Cerebellar cortex (tissue), 1 donor: ENCODE measurements at regions not wholly inside any gene's neighbourhood (a gene's known extent, or its start where the extent isn't known, plus 50 kb on each side); places are given as distances from the start of the nearest gene placed in this dataset.
A peak's percentile ranks its signal among the peaks of the same experiment; 100 is the strongest.
"Not testable (repeated sequence)": the region's sequence is repeated elsewhere in the genome, so short reads cannot be mapped to it uniquely, and the experiment has no call there.

Experiments
- DNase-seq: peaks from one replicate; pipeline ENCODE4 v3.0.0-alpha.2; 2015; ENCODE audit warnings: low spot score

DNA sequence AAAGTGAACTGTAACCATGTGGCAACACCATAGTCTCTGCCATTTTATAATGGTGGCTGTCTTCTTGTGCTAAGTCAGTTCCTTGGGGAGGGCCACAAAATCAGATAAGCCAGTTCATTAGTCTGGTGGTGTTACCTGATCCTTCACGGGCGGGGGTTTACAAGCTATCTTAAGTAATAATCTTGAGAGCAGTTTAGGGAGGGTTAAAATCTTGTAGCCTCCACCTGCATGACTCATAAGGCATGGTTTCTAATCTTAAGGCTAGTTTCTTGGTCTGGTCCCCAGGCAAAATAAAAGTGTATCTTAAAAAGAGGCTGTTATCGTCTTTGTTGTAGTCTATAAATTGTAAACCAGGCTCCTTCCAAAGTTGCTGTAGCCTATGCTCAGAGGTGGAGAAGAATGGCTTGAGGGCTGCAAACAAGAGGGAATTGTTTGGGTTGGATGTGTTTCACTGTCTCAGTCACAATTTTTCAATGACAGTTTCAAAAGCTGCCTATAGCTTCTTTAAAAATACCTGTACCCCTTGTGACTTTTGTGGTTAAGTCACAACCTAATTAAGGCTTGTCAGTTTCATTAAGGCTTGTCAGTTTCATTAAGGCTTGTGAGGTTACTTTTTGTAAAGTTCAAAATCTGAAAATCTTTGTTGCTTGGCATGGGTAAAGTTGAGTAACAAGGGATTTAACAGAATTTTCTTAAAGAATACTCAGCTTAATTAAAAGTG, 135.7 kb downstream of the RPS4Y2 start:
- no peak for DNase-seq

DNA sequence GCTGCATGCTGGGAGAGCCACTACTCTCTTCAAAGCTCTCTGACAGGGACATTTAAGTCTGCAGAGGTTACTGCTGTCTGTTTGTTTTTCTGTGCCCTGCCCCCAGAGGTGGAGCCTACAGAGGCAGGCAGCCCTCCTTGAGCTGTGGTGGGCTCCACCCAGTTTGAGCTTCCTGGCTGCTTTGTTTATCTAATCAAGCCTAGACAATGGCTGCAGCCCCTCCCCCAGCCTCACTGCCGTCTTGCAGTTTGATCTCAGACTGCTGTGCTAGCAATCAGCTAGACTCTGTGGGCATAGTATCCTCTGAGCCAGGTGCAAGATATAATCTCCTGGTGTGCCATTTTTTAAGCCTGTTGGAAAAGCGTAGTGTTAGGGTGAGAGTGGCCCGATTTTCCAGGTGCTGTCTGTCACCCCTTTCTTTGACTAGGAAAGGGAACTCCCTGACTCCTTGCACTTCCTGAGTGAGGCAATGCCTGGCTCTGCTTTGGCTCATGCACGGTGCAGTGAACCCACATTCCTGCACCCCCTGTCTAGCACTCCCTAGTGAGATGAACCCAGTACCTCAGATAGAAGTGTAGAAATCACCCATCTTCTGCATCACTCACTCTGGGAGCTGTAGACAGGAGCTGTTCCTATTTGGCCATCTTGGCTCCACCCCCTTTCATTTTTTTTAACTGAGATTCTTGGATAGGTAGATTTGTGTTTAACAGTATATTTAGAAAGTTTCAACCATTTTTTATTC, 169.6 kb downstream of the RPS4Y2 start:
- not testable (repeated sequence) for DNase-seq

DNA sequence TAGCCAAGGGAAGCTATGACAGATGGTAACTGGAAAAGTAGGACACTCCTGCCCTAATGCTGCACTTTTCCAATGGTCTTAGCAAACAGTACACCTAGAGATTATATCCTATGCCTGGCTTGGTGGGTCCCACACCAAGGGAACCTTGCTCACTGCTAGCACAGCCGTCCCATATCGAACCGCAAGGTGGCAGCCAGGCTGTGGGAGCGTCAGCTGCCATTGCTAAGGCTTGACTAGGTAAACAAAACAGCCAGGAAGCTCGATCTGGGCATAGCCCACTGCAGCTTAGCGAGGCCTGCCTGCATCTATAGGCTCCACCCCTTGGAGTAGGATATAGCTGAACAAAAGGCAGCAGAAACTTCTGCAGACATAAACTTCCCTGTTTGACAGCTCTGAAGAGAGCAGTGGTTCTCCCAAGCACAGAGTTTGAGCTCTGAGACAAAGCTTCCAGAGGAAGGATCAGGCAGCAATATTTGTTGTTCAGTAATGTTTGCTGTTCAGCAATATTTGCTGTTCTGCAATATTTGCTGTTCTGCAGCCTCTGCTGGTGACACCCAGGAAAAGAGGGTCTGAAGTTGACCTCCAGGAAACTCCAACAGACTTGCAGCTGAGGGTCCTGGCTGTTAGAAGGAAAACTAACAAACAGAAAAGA, 173.9 kb downstream of the RPS4Y2 start:
- no peak for DNase-seq

DNA sequence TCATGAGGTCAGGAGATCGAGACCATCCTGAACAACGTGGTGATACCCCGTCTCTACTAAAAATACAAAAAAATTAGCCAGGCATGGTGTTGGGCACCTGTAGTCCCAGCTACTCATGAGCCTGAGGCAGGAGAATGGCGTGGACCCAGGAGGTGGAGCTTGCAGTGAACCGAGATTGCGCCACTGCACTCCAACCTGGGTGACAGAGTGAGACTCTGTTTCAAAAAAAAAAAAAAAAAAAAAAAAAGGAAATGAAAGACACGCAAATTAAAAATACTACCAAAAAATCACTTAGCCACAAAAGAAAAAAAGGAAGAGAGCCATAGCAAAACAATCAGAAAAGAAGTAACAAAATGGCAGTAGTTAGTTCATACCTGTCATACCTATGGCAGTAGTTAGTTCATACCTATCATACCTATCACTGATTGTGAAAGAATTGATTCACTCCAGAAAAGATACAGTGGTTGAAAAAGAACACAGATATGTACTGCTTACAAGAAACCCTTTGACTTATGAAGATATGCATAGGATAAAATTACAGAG, 180.9 kb downstream of the RPS4Y2 start:
- not testable (repeated sequence) for DNase-seq

DNA sequence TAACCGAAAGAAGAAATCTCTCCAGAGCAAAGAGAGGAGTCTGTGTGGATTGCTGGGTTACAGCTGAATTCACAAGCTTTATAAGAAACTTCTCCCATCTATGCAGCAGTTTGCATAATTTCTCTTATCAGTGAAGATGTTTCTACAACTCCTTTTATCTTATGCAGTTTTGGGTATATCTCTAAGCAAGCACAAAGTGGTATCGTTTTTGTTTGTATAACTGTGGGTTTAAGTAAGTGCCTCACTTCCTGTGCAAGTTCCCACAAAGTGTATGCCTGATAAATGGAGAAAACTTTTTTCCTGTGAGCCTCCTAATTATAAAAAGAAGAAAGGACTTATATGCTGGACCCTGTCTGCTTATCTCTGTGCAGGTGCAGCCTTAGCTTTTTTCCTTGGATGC, 205.6 kb downstream of the RPS4Y2 start:
- DNase-seq, result no peak

DNA sequence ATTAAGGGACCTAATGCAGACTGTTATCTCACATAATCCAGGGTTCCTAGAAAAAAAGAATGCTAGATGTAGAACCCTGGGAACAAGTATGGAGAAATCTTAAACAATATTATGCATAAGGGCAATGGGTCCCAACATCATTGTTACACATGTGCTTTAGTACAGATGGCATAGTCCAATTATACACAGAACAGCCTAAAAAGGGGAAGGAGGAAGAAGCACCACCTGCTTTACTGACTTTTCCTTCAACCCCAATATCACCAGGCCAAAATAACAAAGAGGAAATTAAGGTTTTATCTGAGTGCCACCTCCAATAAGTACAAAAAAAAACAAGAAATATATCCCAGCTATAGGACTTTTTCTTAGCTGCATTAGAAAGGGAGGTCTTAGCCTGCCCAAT, 211.9 kb downstream of the RPS4Y2 start:
- no peak for DNase-seq

DNA sequence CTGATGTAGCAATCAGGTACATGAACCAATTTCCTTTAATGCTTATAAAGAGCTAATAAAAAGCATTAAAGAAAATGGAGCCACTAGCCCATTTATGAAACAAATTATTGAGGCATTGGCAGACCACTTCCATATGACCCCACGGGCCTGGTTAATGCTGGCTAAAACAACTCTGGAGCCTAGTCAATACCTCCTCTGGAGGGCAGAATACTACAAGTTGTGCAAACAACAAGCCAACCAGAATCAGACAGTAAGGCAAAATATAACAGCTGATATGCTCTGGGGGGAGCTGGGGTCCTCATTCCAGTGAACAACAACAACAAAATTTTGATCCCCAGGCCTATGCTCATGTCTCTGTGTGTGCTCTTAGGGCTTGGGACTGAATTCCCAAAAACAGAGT, 212.3 kb downstream of the RPS4Y2 start:
- no peak for DNase-seq

DNA sequence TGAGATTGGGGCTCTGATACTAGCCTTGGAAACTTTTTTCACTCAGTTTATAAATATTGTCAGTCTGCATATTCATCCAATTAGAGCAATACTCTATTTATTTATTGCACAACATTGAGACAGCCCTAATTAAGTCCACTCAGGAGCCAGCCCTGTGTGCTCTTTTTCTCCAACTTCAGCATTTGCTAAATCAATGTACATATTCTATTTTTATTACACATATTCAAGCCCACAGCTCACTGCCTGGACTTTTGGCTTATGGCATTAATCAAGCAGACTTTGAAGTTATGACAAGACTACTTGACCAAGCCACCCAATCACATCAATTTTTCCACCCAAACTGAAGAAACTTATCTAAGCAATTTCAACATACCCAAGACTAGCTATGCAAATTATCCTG, 215.5 kb downstream of the RPS4Y2 start:
- DNase-seq, result no peak

DNA sequence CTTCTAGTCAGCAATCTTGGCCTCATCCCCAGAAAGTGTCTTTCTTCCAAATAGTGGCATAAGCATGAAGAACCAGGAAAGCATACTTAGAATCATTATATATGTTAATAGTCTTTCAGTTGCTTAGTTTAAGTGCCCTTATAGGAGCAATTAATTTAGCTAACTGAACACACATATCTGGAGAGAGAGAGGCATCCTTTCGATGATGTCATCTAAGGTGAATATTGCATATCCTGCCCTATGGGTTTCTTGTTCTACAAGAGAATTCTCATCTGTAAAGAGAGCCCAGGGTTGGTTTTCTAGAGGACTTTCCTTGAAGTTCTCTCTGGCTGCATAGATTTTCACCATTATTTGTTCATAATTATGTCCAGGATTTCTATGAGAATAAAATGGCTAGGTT, 230.1 kb downstream of the RPS4Y2 start:
- no peak for DNase-seq

DNA sequence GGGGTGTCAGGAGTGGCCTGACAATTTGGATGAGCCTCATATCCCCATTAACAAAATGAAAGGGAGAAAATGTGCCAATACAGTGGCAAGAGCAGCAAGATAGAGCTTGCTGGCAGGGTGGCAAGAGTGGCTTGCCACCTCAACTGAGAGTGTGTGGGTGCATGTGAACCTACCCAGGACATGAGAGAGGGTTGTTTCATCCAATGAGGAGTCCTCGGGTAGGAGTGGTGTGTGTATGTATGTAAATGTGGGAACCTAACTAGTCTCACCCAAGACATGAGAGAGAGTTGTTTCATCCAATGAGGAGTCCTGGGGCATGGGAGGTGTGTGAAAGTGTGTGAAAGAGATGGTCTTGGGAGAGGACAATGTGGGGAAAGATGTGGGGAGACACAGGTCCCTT, 234.2 kb downstream of the RPS4Y2 start:
- DNase-seq, result no peak

DNA sequence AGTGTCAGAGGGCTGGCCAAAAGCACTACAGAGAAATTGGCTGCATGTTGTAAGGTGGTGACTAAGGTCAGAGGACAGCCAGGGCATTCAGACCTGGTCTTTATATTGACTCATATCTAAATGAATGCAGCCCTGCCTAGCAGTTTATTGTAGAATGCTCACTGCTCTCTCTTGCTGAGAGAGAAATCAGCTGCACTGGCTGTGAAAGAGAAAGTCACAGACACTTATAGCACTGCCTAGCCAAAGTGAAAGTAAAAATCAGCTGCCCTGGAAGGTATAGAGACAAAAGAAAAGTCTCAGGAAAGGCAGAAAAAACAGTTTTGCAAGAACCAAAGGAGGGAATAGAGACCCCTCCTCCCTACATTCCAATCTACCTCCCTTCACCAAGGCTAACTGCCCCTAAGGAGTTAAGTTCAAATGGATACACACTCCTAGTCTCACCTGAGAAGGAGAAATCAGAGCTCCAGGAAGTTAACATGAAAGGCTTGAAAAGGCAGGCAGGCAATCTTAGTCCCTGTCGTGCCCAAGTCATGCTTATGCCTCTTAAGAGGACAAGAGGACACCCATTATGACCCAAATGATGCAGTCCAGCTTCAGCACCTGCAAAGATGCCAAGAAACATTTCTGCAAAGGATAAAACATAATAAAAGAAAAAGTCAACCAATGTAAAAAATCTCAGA, 235.1 kb downstream of the RPS4Y2 start:
- DNase-seq, result peak; percentile 0

DNA sequence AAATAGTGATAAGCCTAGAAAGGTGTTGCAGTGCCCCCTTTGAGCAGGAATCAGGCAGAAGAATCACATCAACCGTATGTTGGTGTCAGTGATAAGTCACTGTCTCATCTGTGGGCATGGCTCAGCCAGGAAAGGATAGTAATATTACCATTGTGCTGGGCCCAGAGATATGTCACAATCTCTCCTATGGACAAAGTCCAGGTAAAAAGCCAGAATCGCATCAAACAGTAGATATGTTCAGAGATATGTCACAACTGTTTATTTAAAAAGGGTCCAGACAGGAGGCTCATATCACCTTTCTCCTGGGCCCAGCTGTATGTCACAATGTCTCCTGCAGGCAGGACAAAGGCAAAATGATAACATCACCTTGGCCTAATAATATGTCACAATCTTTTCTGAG, 241.4 kb downstream of the RPS4Y2 start:
- DNase-seq, result no peak

DNA sequence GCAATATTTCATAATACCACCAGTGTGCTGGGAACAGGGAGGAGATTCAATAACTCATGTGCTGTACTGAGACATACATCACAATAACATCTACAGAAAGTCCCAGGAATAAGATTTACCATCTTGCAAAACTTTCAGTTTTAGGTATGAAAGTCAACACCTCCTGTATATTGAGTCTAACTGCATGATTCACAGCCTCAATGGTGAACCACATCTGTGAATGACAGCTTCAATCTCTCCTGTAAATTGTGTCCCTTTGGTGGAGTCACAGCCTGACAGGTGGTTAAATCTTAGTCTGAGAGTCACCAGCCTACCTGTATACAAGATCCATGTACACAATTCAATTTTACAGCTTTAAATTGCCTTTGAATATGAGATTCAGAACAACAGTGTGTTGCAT, 242.1 kb downstream of the RPS4Y2 start:
- DNase-seq, result no peak

DNA sequence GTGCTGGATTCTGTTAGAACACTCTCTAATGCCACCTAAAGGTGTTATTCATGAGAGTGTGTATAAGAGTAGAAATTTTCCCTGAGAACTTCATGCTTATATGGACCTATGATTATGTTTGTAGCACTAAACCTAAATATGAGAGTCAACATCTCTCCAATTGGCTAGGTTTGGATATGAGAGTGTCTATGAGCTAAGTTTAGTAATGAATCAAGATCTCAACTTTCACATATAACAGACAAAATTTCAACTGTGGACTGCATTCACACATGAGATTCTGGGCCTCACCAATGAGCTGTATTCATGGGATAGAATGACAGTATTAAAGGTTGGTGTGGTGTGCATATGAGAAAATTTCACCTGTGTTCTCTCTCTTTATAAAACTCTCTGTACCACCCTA, 242.6 kb downstream of the RPS4Y2 start:
- DNase-seq, result no peak

DNA sequence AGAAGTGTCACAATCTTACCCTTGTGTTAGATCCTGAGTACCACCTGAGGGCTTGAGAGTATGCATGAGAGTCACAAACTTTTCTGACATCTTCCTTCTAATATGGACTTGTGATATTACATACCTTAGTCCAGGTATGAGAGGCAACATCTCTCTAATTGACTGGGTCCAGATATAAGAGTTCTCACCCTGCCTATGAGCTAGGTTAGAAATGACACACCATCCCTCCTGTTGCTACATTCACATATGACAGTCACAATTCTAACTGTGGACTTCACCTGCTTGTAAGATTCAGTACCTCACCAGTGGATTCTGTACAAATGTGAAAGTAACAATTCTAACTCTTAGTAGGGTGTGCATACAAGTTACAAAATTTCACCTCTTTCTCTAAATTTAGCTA, 245.2 kb downstream of the RPS4Y2 start:
- DNase-seq, result no peak

DNA sequence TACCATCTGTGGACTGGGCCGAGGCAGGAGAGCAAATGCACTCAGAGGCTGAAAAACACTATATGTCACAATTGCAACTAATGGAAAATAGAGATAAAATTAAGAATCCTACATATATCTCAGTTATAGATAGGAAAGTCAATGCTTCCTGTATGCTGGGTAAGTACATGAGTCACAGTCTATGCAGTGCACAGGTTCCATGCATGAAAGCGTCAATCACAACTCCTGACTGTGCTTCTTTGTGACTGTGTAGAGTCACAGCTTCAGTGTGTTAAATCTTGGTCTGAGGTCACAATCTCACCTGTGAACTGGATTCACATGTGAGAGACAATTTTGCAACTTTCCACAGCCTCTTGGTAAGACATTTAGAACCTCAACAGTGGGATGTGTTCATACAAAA, 247.2 kb downstream of the RPS4Y2 start:
- no peak for DNase-seq

DNA sequence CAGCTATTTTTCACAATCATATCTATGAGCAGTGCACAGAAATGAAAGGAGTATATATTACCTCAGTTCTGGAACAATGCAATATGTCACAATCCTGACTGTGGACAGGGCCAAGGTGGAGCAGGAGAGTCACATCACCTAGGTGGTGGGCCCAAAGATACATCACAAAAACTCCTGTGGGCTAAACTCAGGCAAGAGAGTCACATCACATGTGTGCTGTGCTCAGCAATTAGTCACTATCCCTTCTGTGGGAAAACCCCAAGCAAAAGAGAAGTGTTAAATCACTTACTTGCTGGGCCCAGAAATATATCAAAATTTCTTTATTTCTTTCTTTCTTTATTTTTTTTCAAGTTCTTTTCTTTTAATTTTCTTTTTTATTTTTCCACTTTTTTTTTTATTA, 249.6 kb downstream of the RPS4Y2 start:
- no peak for DNase-seq

DNA sequence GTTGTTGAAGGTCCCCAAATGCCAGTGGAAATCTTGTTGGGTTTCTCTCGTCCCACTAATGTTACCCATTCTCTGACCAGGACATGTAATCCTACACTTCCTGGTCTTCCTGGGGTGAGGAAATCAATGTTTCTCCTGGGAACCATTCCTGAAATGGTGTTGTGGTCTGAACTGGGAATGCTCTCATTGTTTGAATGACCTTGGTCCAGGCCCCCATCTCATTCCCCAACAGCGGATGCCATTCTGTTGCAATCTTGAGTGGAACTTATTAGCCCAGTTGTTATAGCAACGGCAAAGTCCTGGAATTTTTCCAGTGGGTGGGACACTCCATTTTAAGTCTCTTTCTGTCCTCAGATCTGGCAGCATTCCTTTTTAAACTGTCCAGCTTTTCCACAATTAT, 265.9 kb downstream of the RPS4Y2 start:
- DNase-seq, result no peak

DNA sequence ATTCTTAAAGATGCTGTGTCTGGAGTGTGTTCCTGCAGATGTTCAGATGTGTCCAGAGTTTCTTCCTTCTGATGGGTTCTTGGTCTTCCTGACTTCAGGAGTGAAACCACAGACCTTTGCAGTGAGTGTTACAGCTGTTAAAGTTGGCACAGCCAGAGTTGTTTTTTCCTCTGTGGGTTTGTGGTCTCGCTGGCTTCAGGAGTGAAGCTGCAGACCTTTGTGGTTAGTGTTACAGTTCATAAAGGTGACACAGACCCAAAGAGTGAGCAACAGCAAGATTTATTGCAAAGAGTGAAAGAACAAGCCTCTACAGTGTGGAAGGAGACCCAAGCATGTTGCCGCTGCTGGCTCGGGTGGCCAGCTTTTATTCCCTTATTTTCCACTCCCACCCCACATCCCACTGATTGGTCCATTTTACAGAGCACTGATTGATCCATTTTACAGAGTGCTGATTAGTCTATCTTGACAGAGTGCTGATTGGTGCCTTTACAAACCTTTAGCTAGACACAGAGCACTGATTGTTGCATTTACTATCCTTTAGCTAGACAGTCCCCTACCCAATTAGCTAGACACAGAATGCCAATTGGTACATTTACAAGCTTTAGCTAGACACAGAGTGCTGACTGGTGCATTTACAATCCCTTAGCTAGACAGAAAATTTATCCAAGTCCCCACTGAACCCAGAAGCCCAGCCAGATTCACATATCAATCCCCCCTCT, 266.6 kb downstream of the RPS4Y2 start:
- no peak for DNase-seq

DNA sequence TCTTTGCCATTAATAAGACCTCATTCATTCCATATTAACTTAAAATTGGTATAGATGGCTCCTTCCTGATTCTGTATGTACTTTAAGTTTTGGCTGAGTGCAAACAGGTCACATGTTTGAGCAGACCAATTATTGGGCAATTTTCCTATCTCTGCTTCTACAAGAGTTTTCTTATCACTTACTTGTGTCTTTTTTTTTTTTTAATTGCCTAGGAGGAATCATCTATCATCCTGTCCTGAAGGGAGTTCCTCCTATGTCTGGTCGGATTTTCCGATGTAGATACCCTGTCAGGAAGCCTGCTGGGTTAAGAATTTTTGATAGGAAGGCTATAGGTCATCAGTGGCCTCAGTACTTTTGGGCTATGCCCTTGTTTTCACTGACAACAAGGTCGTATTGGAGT, 268.0 kb downstream of the RPS4Y2 start:
- no peak for DNase-seq

DNA sequence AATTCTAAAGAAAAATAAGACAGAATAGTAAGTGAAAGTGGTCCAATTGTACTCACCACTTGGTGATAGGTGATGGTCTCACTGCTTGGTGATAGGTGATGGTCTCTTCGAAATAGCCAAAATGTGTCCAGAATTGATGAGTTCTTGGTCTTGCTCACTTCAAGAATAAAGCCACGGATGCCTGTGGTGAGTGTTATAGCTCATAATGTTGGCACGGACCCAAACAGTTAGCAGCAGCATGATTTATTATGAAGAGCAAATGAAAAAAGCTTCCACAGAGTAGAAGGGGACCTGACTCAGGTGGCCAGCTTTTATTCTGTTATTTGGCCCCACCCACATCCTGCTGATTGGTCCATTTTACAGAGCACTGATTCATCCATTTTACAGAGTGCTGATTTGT, 272.6 kb downstream of the RPS4Y2 start:
- DNase-seq, result no peak

DNA sequence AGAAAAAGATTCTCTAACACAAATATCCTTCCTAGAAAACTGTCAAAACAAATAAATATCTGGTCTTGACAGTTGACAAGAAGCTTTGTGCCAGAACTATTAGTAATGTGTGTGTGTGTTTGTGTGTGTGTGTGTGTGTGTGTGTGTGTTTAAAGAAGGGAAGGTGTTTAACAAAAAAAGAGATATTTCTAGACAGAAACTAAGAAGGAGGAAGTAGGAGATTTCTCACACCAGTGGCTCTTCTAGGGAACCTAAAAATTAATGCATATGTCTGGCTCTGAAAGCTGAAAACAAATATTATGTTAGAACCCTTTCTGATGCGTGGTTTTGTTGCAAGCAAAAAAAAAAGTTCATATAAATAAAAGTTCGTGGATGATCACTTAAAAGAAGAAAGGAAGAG, 277.5 kb downstream of the RPS4Y2 start:
- DNase-seq, result no peak
